PC-9 (cell line): ENCODE measurements at regions not wholly inside any gene's neighbourhood (a gene's known extent, or its start where the extent isn't known, plus 50 kb on each side); places are given as distances from the start of the nearest gene placed in this dataset.

Source experiments
- BruUV-seq: library from RNA; stranded (reverse); fragments of 400-500 nt; replicated peaks from 2 replicates; lab custom pipeline; 2021; lab: Mats Ljungman, UMichigan
- CTCF ChIA-PET: fragments of 300-600 bp; sonication (Branson Sonifier 250); formaldehyde crosslinking; loops from one replicate; lab custom pipeline; 2022; ENCODE audit warnings: antibody characterized with exemption; lab: Charles Lee
- POLR2A ChIA-PET: fragments of 300-600 bp; sonication (Branson Sonifier 250); formaldehyde crosslinking; loops from one replicate; lab custom pipeline; 2022; ENCODE audit warnings: antibody characterized with exemption; ENCODE audit not compliant: unreplicated experiment; lab: Charles Lee
- DNase-seq, 2 experiments: peaks; one replicate each; pipeline versions ENCODE4 v3.0.0 to v3.0.0-alpha.2; 2015 to 2022; ENCODE audit warnings: mixed read lengths in 1 of 2
- H2AFZ ChIP-seq: fragments of 200-600 bp; sonication (generic); 2 replicates; pipeline ENCODE4 v1.8.1; 2017; ENCODE audit warnings: antibody characterized with exemption
- H3F3A ChIP-seq: fragments of 200-600 bp; sonication (generic); 2 replicates; pipeline ENCODE4 v1.8.1; 2017; ENCODE audit warnings: antibody characterized with exemption, mild to moderate bottlenecking, low read depth; ENCODE audit not compliant: insufficient read depth
- H3K27ac ChIP-seq: fragments of 200-600 bp; sonication (generic); 2 replicates; pipeline ENCODE4 v1.6.1; 2016; ENCODE audit warnings: mixed run types
- H3K27me3 ChIP-seq: fragments of 200-600 bp; sonication (generic); 2 replicates; pipeline ENCODE4 v1.6.1; 2016; ENCODE audit warnings: low read depth, mixed run types; ENCODE audit not compliant: insufficient read depth
- H3K36me3 ChIP-seq: fragments of 200-600 bp; sonication (generic); 2 replicates; pipeline ENCODE4 v1.6.1; 2016; ENCODE audit warnings: low read depth, mixed run types
- H3K4me1 ChIP-seq: fragments of 200-600 bp; sonication (generic); replicated peaks from 2 replicates; pipeline ENCODE4 v1.6.1; 2016; ENCODE audit warnings: mixed run types; ENCODE audit not compliant: insufficient read depth
- H3K4me2 ChIP-seq: fragments of 200-600 bp; sonication (generic); 2 replicates; pipeline ENCODE4 v1.6.1; 2017; ENCODE audit warnings: mixed run types
- H3K4me3 ChIP-seq: fragments of 200-600 bp; sonication (generic); 2 replicates; pipeline ENCODE4 v1.6.1; 2016; ENCODE audit warnings: mixed run types
- H3K79me2 ChIP-seq: fragments of 200-600 bp; sonication (generic); 2 replicates; pipeline ENCODE4 v1.6.1; 2017; ENCODE audit warnings: low read depth, mixed run types
- H3K9me2 ChIP-seq: fragments of 200-600 bp; sonication (generic); 2 replicates; pipeline ENCODE4 v1.8.1; 2017; ENCODE audit warnings: mild to moderate bottlenecking; ENCODE audit not compliant: insufficient read depth
- H3K9me3 ChIP-seq: fragments of 200-600 bp; sonication (generic); 2 replicates; pipeline ENCODE4 v1.8.1; 2016; ENCODE audit warnings: low read depth; ENCODE audit not compliant: insufficient read depth
- H4K20me1 ChIP-seq: fragments of 200-600 bp; sonication (generic); 2 replicates; pipeline ENCODE4 v1.8.1; 2017; ENCODE audit not compliant: insufficient read depth
- CTCF ChIP-seq: fragments of 200-600 bp; sonication (generic); conservative IDR thresholded peaks from 2 replicates; pipeline ENCODE4 v1.6.1; 2017; ENCODE audit warnings: mixed run types, antibody characterized with exemption, mild to moderate bottlenecking, moderate library complexity
- EZH2 ChIP-seq: fragments of 200-600 bp; sonication (generic); IDR thresholded peaks from 2 replicates; pipeline ENCODE4 v1.8.0; 2017; ENCODE audit warnings: antibody characterized with exemption, low read depth
- intact Hi-C: fragments of 100-400 bp; cut with micrococcal nuclease; formaldehyde crosslinking; loops from one replicate; pipeline ENCODE4 v1.10.0; 2022; ENCODE audit not compliant: unreplicated experiment

GRCh38 chr3:17945018-17945798 lies 202.8 kb upstream of the TBC1D5 start:
- Histone ChIP-seq H3K9me3 (no peaks in the 10 kb centered on the region; the same call in 1 of the 2 replicates), H3K4me1 (peaks cover 7% of the 10 kb centered on the region; the same call in 1 of the 2 replicates), H3K4me3 (no peak overlapping the region), H3K9me2 (no peaks in the 10 kb centered on the region), H3K36me3 (no peaks in the 10 kb centered on the region), H3K27ac (no peak overlapping the region), H2AFZ (no peak overlapping the region), H3K27me3 (no peaks in the 10 kb centered on the region), H4K20me1 (no peaks in the 10 kb centered on the region), H3F3A (no peaks in the 10 kb centered on the region), H3K4me2 (no peak overlapping the region), H3K79me2 (no peaks in the 10 kb centered on the region)
- DNase-seq, result no peak
- no TSS peak for BruUV-seq
- intact Hi-C loops, result no loop called here
- ChIA-PET POLR2A (no interaction called here), CTCF (no interaction called here)
- no peak for TF ChIP-seq CTCF

GRCh38 chr3:17942856-17943255 lies 200.4 kb upstream of the TBC1D5 start:
- DNase-seq, result no peak
- Histone ChIP-seq H3K9me3 (no peaks in the 10 kb centered on the region; the same call in 1 of the 2 replicates), H3F3A (no peaks in the 10 kb centered on the region), H3K27me3 (no peaks in the 10 kb centered on the region), H2AFZ (no peak overlapping the region), H3K4me1 (peaks cover 7% of the 10 kb centered on the region; the same call in 1 of the 2 replicates), H3K79me2 (no peaks in the 10 kb centered on the region), H3K36me3 (no peaks in the 10 kb centered on the region), H3K4me2 (no peak overlapping the region), H3K9me2 (no peaks in the 10 kb centered on the region), H3K27ac (no peak overlapping the region), H3K4me3 (no peak overlapping the region), H4K20me1 (no peaks in the 10 kb centered on the region)
- TF ChIP-seq CTCF (no peak), EZH2 (no peak)
- CTCF ChIA-PET, result no interaction called here
- POLR2A ChIA-PET, result no interaction called here
- intact Hi-C loops, result no loop called here
- BruUV-seq, result no TSS peak

- no peaks in the 10 kb centered on the region for H4K20me1 ChIP-seq
- H3K9me2 ChIP-seq, result no peaks in the 10 kb centered on the region
- no peak for DNase-seq
- BruUV-seq, result no TSS peak
- no peak for TF ChIP-seq CTCF
- no peak for TF ChIP-seq EZH2
- no peaks in the 10 kb centered on the region; the same call in 1 of the 2 replicates for H3K9me3 ChIP-seq
- intact Hi-C loops, result no loop called here
- no peak overlapping the region for H3K27ac ChIP-seq
- H3K27me3 ChIP-seq, result no peaks in the 10 kb centered on the region
- no peak overlapping the region for H3K4me3 ChIP-seq
- ChIA-PET POLR2A (no interaction called here), CTCF (no interaction called here)
- no peak overlapping the region for H3K4me2 ChIP-seq
- no peak overlapping the region for H2AFZ ChIP-seq
- H3K36me3 ChIP-seq, result no peaks in the 10 kb centered on the region
- peaks cover 7% of the 10 kb centered on the region; the same call in 1 of the 2 replicates for H3K4me1 ChIP-seq
- no peaks in the 10 kb centered on the region for H3K79me2 ChIP-seq
- no peaks in the 10 kb centered on the region for H3F3A ChIP-seq
Observed at GRCh38 chr3:17941766-17942165, 199.3 kb upstream of the TBC1D5 start.
